HG03066 (cell line): ENCODE measurements at regions not wholly inside any gene's neighbourhood (a gene's known extent, or its start where the extent isn't known, plus 50 kb on each side); places are given as distances from the start of the nearest gene placed in this dataset.
"Not testable (repeated sequence)": the region's sequence is repeated elsewhere in the genome, so short reads cannot be mapped to it uniquely, and the experiment has no call there.

Experiments
- ATAC-seq: cut with Tn5 transposase; IDR thresholded peaks from one replicate; pipeline ENCODE4 v1.9.1; 2021; ENCODE audit warnings: low read depth; ENCODE audit not compliant: unreplicated experiment

DNA sequence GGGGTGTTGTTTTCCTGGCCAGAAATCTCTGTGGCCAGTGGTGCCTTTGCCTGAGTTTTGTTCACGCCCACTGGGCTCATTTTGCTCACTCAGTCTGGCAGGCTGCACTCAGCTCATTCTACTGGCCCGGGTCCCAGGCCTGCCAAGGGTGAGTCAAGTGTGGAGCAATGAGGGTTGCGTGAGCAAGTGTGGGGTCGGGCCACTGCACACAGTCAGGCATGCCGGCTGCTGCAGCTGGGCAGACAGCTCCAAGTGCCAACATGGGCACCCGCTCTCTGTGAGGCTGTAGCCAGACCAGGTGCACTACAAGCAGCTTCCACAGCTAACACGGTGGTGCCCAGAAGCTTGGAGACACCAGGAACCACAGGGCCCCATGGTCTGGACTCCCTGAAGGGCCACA lies 801.1 kb upstream of the RAB6C start:
- no peak for ATAC-seq

DNA sequence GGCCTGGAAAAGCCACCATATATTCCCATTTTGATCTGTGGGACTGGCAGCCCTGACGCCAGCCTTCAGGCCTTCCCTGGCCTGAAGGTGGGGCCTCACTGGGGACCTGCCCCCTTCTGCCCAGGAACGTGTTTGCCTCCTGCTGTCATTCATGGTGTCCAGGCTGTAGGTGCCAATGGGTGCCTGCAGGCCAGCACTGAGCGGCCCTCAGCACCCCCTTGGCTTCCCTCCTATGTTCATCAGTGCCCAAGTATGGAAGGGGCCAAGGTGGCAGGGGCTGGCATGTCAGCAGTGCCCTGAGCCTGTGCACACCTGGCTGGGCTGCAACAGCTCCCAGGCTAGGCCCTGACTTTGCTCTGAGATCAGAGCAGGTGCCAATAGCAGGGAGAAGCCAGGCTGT lies 800.3 kb upstream of the RAB6C start:
- ATAC-seq, result no peak

GRCh38 chr2:129180124-129180716 lies 799.2 kb upstream of the RAB6C start:
- no peak for ATAC-seq

GRCh38 chr2:129181433-129181832 lies 798.0 kb upstream of the RAB6C start:
- no peak for ATAC-seq

DNA sequence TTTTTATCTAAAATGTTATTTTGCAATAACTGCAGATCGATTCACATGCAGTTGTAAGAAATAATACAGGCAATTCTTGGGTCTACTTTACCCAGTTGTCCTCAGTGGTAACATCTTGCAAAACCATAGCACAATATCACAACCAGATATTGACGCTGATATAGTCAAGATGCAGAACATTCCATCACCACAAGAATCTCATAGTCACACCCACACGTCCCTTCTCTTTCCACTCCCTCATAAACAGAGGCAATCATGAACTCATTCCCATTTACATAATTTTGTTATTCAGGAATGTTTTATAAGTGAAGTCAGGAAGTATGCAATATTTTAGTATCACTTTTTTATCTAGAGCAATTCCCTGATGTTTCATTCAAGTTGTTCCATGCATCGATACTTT lies 797.5 kb upstream of the RAB6C start:
- no peak for ATAC-seq

DNA sequence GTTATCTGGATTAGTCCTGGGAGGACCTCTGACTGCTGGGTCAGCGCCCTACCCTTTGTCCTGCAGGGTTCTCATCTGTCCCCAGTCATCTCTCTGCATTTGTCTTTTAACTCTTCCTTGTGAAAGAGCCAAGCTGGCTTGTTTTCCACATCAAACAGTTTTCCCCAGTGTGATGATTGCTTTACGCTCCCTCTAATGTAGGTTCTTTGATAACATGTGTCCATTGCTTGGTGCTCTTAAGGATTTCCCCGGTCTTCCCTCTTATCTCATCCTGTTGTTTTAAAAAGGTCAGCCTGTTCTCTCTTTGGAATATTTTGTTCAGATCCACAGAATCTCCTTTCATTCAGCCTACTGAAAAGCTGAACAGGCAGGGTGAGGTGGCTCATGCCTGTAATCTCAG lies 792.1 kb upstream of the RAB6C start:
- no peak for ATAC-seq

DNA sequence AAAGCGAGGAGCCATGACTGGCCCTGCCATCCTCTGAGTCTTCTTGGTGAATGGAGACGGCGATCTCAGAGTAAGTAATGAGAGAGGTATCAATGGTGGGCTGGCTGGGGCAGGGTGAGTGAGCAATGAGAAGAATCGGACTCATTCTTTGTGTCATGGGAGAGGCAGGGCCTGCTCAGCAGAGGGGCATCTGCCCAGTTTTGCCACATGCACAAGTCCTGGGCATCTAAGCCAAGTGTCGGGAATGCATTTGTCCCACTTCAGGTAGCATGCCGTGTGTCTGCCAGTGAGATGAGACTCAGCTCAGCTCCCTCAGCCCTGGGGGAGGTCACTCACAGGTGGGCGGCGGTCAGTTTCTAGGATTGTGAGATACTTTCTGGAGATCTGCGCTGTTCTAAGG lies 791.0 kb upstream of the RAB6C start:
- no peak for ATAC-seq

GRCh38 chr2:129189617-129190319 lies 789.7 kb upstream of the RAB6C start:
- ATAC-seq, result no peak

- ATAC-seq, result no peak
Measured at GRCh38 chr2:129190494-129190893, 789.0 kb upstream of the RAB6C start.

DNA sequence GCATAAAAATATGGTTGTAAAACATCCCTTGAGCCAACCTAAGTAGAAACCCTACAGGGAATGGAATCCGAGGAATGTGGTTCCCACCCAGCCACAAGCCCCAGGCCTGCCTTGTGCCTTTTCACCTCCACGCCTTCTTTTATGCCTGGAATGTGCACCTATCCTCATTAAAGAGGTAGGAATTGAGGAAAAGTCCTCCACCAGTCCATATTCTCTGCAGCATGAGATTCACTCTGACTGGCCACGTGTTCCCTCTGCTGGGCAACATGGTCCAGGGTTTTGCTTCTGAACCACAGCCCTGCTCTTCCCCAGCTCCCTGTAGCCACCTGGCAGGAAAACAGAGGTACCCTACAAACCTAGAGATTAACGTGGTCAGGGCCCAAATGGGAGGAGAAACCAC lies 787.9 kb upstream of the RAB6C start:
- ATAC-seq, result no peak

DNA sequence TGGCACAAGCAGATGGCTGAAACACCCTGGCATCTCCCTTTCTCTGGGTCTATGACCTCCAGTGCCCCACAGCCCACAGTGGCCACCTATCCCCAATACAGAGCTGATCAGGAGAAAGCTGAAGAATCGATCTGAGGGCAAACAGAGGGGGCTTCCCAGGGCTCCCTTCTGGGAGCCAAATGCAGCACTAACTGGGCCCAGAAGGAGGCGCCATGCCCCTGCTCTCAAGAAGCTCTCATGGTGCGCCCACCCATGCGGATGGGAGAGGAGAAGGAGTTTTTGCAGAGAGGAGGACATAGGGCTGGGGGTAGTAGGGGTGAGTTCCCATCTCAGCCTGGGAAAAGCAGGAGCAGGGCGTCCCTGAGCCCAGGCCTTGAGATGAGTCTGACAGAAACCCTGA lies 787.3 kb upstream of the RAB6C start:
- no peak for ATAC-seq

DNA sequence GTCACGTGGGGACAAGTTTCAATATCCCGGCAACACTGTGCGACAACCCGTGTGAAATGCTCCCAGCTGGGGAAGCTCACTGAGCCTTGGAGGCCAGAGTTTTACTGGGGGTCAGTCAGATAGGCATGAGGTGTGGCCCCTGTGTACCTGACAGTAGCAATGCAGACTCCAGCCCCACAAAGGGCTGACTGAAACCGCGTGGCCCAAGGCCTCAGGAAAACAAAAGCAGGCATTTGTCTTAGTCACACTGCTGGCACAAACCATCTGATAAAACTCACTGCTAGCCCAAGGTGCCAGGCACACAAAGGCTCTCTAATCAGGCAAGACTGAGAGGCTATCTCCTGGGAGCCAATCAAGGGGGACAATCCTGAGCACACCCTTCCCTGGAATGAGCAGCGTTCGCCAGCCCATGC lies 786.6 kb upstream of the RAB6C start:
- no peak for ATAC-seq

- ATAC-seq, result no peak
Measured at GRCh38 chr2:129193961-129194360, 785.5 kb upstream of the RAB6C start.

- no peak for ATAC-seq
Measured at GRCh38 chr2:129199501-129199900, 780.0 kb upstream of the RAB6C start.

GRCh38 chr2:129201696-129202095 lies 777.8 kb upstream of the RAB6C start:
- ATAC-seq, result no peak

DNA sequence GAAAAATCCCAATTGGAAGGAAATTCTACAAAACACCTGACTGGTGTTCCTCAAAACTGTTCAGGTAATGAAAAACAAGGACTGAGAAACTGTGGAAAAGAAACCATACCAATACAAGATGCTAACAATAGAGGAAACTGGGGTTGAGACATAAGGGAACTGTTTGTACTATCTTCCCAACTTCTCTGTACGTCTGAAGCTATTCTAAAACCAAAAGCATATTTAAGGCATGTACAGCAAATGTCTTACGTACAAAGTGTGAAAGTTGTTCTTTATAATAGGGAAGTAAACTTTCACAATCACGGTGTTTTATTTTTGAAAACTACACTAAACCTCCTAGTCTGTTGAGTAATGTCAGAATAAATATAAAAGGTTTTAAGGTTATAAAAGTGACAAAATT lies 776.1 kb upstream of the RAB6C start:
- no peak for ATAC-seq

DNA sequence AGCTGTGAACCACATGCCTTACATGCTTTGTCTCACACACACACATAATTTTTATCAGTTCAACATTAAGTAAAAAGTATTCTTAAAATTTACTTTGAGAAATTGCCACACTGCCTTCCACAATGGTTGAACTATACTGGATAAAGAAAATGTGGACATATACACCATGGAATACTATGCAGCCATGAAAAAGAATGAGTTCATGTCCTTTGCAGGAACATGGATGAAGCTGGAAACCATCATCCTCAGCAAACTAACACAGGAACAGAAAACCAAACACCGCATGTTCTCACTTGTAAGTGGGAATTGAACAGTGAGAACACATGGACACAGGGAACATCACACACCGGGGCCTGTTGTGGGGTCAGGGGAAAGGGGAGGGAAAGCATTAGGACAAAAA lies 774.9 kb upstream of the RAB6C start:
- ATAC-seq, result not testable (repeated sequence)

GRCh38 chr2:129205176-129205575 lies 774.3 kb upstream of the RAB6C start:
- no peak for ATAC-seq

DNA sequence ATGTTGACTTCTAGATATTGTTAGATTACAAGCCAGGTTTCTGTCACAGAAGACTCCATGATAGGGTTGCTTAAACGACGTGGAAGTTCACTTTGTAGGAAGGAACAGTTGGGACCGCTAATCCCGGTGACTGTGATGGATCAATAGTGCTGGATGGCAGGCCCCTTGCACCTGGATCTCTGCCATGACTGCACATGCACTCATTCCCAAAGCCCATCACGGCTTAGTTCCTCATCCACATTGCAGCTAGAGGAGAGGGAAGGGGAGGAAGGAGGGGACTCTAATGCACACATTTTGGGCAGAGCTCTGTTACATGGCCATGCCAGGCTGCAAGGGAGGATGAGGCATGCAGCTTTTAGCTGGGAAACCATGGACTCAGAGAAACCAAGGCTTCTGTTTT lies 773.7 kb upstream of the RAB6C start:
- ATAC-seq, result no peak

GRCh38 chr2:129212299-129212958 lies 767.0 kb upstream of the RAB6C start:
- ATAC-seq, result no peak

DNA sequence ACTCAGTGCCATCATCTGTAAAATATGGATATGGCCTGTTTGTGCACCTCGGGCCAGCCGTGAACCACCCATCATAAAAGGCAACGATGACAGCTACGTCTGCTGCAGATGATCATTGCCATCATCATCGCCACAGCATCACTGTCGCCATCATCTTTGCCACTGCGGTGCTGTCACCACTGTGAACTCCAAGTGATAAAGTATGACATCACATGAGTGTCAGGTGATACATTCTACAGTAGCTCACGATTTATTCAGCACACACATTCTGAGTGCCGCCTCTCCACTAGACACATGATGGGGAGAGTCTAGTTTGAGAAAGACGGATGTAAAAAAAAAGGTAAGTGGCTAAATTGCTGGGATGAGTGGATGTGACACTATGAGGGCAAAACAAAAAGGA lies 755.4 kb upstream of the RAB6C start:
- ATAC-seq, result no peak

GRCh38 chr2:129224486-129224885 lies 755.0 kb upstream of the RAB6C start:
- ATAC-seq, result no peak
